Endothelial cell of umbilical vein (primary cell): ENCODE measurements at regions not wholly inside any gene's neighbourhood (a gene's known extent, or its start where the extent isn't known, plus 50 kb on each side); places are given as distances from the start of the nearest gene placed in this dataset.

ENCODE experiments used
- BruUV-seq: library from RNA; stranded (reverse); fragments of 400-500 nt; replicated peaks from 2 replicates; lab custom pipeline; 2021; lab: Mats Ljungman, UMichigan
- CTCF ChIA-PET: fragments of 300-600, 350-600 bp; sonication (Branson Sonifier 250); formaldehyde crosslinking; loops from one replicate; lab custom pipeline; 2021; ENCODE audit warnings: antibody characterized with exemption, inconsistent platforms; lab: Charles Lee
- POLR2A ChIA-PET: fragments of 300-600, 350-600 bp; sonication (Branson Sonifier 250); formaldehyde crosslinking; loops from one replicate; lab custom pipeline; 2021; ENCODE audit warnings: antibody characterized with exemption, inconsistent platforms; lab: Charles Lee
- DNase-seq: peaks from one replicate; pipeline ENCODE4 v3.0.0-alpha.2; 2011; ENCODE audit warnings: low read depth, low spot score
- FAIRE-seq: peaks from 2 replicates; lab custom pipeline; 2011; peaks lifted over from hg19 to GRCh38; lab: Jason Lieb, UNC
- H2AFZ ChIP-seq: 2 replicates; pipeline ENCODE4 v1.6.0; 2012; ENCODE audit warnings: low read depth, low read length, control low read depth, inconsistent platforms
- H3K27ac ChIP-seq: 2 replicates; pipeline ENCODE4 v1.5.1; 2011; ENCODE audit warnings: low read depth, mild to moderate bottlenecking, control low read depth, low read length, moderate library complexity; ENCODE audit not compliant: insufficient read depth
- H3K27me3 ChIP-seq, 2 experiments: 2 replicates each; pipeline versions ENCODE4 v1.6.0 to v1.6.1; 2011; ENCODE audit warnings: low read length in 2 of 2, mixed read lengths in 1 of 2; ENCODE audit not compliant: control insufficient read depth in 2 of 2, insufficient read depth in 2 of 2
- H3K36me3 ChIP-seq, 2 experiments: 2 replicates in 1 of 2; 3 replicates in 1 of 2; pipeline ENCODE4 v1.5.1; 2011; ENCODE audit warnings: low read length in 2 of 2, mild to moderate bottlenecking in 1 of 2, moderate library complexity in 1 of 2; ENCODE audit not compliant: control insufficient read depth in 2 of 2, insufficient read depth in 2 of 2; ENCODE audit errors: extremely low read depth in 1 of 2
- H3K4me1 ChIP-seq: 3 replicates; pipeline ENCODE4 v1.5.1; 2011; ENCODE audit warnings: mild to moderate bottlenecking, low read length; ENCODE audit not compliant: control insufficient read depth, insufficient read depth; ENCODE audit errors: extremely low read depth
- H3K4me2 ChIP-seq: 2 replicates; pipeline ENCODE4 v1.6.1; 2011; ENCODE audit warnings: low read length, control low read depth, mixed read lengths; ENCODE audit not compliant: insufficient read depth
- H3K4me3 ChIP-seq, 3 experiments: fragments of 200-600 bp in 1 of 3; sonication (generic), shearing (Covaris generic) in 1 of 3; replicated peaks in 1 of 3; 2 replicates each; pipeline ENCODE4 v1.5.1; 2011 to 2016; ENCODE audit warnings: control low read depth in 3 of 3, low read length in 3 of 3, mild to moderate bottlenecking in 2 of 3, inconsistent platforms in 1 of 3, low read depth in 1 of 3, moderate library complexity in 1 of 3; ENCODE audit not compliant: insufficient read depth in 1 of 3
- H3K79me2 ChIP-seq: 2 replicates; pipeline ENCODE4 v1.6.0; 2012; ENCODE audit warnings: low read length, inconsistent platforms; ENCODE audit not compliant: control insufficient read depth, insufficient read depth
- H3K9ac ChIP-seq: replicated peaks from 2 replicates; pipeline ENCODE3; 2011; ENCODE audit warnings: low read length, control low read depth; ENCODE audit not compliant: insufficient read depth; ENCODE audit errors: extremely low read depth
- H3K9me1 ChIP-seq: replicated peaks from 3 replicates; pipeline ENCODE4 v1.6.0; 2011; ENCODE audit warnings: mild to moderate bottlenecking, low read length; ENCODE audit not compliant: control insufficient read depth, insufficient read depth; ENCODE audit errors: extremely low read depth
- H3K9me3 ChIP-seq: replicated peaks from 2 replicates; pipeline ENCODE4 v1.5.1; 2012; ENCODE audit warnings: low read length, inconsistent platforms; ENCODE audit not compliant: control insufficient read depth, insufficient read depth
- H4K20me1 ChIP-seq: replicated peaks from 2 replicates; pipeline ENCODE3; 2011; ENCODE audit warnings: mild to moderate bottlenecking, low read length; ENCODE audit not compliant: control insufficient read depth, insufficient read depth; ENCODE audit errors: extremely low read depth
- CTCF ChIP-seq, 2 donors: IDR thresholded peaks; 1 replicate in 1 of 2; 2 replicates in 1 of 2; pipeline ENCODE4 v1.5.1; 2011; ENCODE audit warnings: low read length in 2 of 2, mild to moderate bottlenecking in 2 of 2, moderate library complexity in 2 of 2, control low read depth in 1 of 2, inconsistent platforms in 1 of 2, low read depth in 1 of 2; ENCODE audit not compliant: insufficient read depth in 1 of 2; ENCODE audit errors: extremely low read depth in 1 of 2
- EZH2 ChIP-seq: IDR thresholded peaks from 2 replicates; pipeline ENCODE4 v1.6.1; 2012; ENCODE audit warnings: borderline replicate concordance, low read depth, mild to moderate bottlenecking, moderate library complexity, low read length, inconsistent platforms; ENCODE audit not compliant: severe bottlenecking
- FOS ChIP-seq: IDR thresholded peaks from 2 replicates; pipeline ENCODE4 v1.6.1; 2011; ENCODE audit warnings: mild to moderate bottlenecking, low read length, moderate library complexity, borderline replicate concordance; ENCODE audit not compliant: insufficient read depth
- GATA2 ChIP-seq: IDR thresholded peaks from 2 replicates; pipeline ENCODE4 v1.7.0; 2011; ENCODE audit warnings: low read depth, mild to moderate bottlenecking, moderate library complexity, mixed read lengths, low read length; ENCODE audit not compliant: insufficient read length, insufficient read depth
- JUN ChIP-seq: IDR thresholded peaks from 2 replicates; pipeline ENCODE4 v1.6.1; 2011; ENCODE audit warnings: borderline replicate concordance, low read depth; ENCODE audit not compliant: insufficient read length, insufficient read depth
- MAX ChIP-seq: IDR thresholded peaks from 2 replicates; pipeline ENCODE4 v1.6.1; 2011; ENCODE audit not compliant: insufficient read depth, insufficient read length
- MYC ChIP-seq: IDR thresholded peaks from one replicate; pipeline ENCODE4 v1.6.1; 2011; ENCODE audit warnings: mild to moderate bottlenecking, low read depth, low read length
- POLR2A ChIP-seq: IDR thresholded peaks from 2 replicates; pipeline ENCODE4 v1.6.1; 2012; ENCODE audit warnings: low read depth, mild to moderate bottlenecking, control low read depth, low read length
- POLR2AphosphoS5 ChIP-seq: IDR thresholded peaks from 2 replicates; pipeline ENCODE4 v1.6.1; 2012; ENCODE audit warnings: low read depth, mild to moderate bottlenecking, control low read depth, low read length, moderate library complexity; ENCODE audit not compliant: insufficient read depth
- dilution Hi-C: fragments of 300-500 bp; cut with MboI; formaldehyde crosslinking; loops from one replicate; pipeline ENCODE4 v1.15.0; 2019; ENCODE audit warnings: low sequenced_read_pairs; ENCODE audit not compliant: extremely low pct_ligation_motif_present
- intact Hi-C: fragments of 100-400 bp; cut with micrococcal nuclease; formaldehyde crosslinking; loops from one replicate; pipeline ENCODE4 v1.10.0; 2022

- ChIA-PET CTCF (no interaction called here), POLR2A (no interaction called here)
- H3K9me3 ChIP-seq: no peaks in the 10 kb centered on the region
- no peak overlapping the region for H3K27ac ChIP-seq
- no peak overlapping the region for H2AFZ ChIP-seq
- H3K79me2 ChIP-seq: no peaks in the 10 kb centered on the region
- no peak overlapping the region for H3K4me3 ChIP-seq
- no peaks in the 10 kb centered on the region for H3K9me1 ChIP-seq
- DNase-seq (no peak), FAIRE-seq (no peak)
- H3K9ac ChIP-seq: no peak overlapping the region
- no peaks in the 10 kb centered on the region for H4K20me1 ChIP-seq
- BruUV-seq: no TSS peak
- no peak overlapping the region for H3K4me2 ChIP-seq
- no peak for TF ChIP-seq EZH2
- no peak for TF ChIP-seq CTCF (IDR thresholded peaks at IDR 0.05; ENCODE audit: extremely low read depth in 1 of 2, insufficient read depth in 1 of 2, low read depth in 1 of 2, low read length in 2 of 2)
- TF ChIP-seq GATA2: no peak
- TF ChIP-seq MAX: no peak
- no peak for TF ChIP-seq JUN
- TF ChIP-seq POLR2AphosphoS5: no peak
- TF ChIP-seq MYC: no peak
- no peak for TF ChIP-seq FOS
- TF ChIP-seq POLR2A: no peak
- dilution Hi-C loops (no loop called here), intact Hi-C loops (no loop called here)
- H3K36me3 ChIP-seq: no peaks in the 10 kb centered on the region
- no peaks in the 10 kb centered on the region for H3K27me3 ChIP-seq
- no peaks in the 10 kb centered on the region for H3K4me1 ChIP-seq
These were observed 83.8 kb downstream of the LSM5 start for GRCh38 chr7:32406386-32406785.
